ENCODE measurements at regions not wholly inside any gene's neighbourhood (a gene's known extent, or its start where the extent isn't known, plus 50 kb on each side); places are given as distances from the start of the nearest gene placed in this dataset.
"Not testable (repeated sequence)": the region's sequence is repeated elsewhere in the genome, so short reads cannot be mapped to it uniquely, and the experiment has no call there.

GRCh38 chr1:121075254-121075805, 108.8 kb downstream of the FAM72B start:
- H3K27me3 Mint-ChIP-seq (ENCODE audit: unreplicated experiment); DNase-seq; BruUV-seq (replicated peaks); H3K36me3 Mint-ChIP-seq (ENCODE audit: insufficient read depth, unreplicated experiment); CTCF ChIA-PET; H3K27ac Mint-ChIP-seq (ENCODE audit: unreplicated experiment); H3K4me1 Mint-ChIP-seq (ENCODE audit: low read depth, unreplicated experiment); intact Hi-C loops (cut with micrococcal nuclease; ENCODE audit: unreplicated experiment); H3K9me3 Mint-ChIP-seq (ENCODE audit: low read depth, unreplicated experiment); H3K4me3 Mint-ChIP-seq (ENCODE audit: low read depth, unreplicated experiment): not testable (repeated sequence)

GRCh38 chr1:121076674-121077073, 107.5 kb downstream of the FAM72B start:
- intact Hi-C loops (cut with micrococcal nuclease; ENCODE audit: unreplicated experiment); H3K27me3 Mint-ChIP-seq (ENCODE audit: unreplicated experiment); H3K27ac Mint-ChIP-seq (ENCODE audit: unreplicated experiment); BruUV-seq (replicated peaks); DNase-seq; H3K4me1 Mint-ChIP-seq (ENCODE audit: low read depth, unreplicated experiment); H3K36me3 Mint-ChIP-seq (ENCODE audit: insufficient read depth, unreplicated experiment); H3K9me3 Mint-ChIP-seq (ENCODE audit: low read depth, unreplicated experiment); H3K4me3 Mint-ChIP-seq (ENCODE audit: low read depth, unreplicated experiment); CTCF ChIA-PET: not testable (repeated sequence)

- DNase-seq; CTCF ChIA-PET; H3K27me3 Mint-ChIP-seq (ENCODE audit: unreplicated experiment); H3K36me3 Mint-ChIP-seq (ENCODE audit: insufficient read depth, unreplicated experiment); H3K27ac Mint-ChIP-seq (ENCODE audit: unreplicated experiment); H3K4me1 Mint-ChIP-seq (ENCODE audit: low read depth, unreplicated experiment); H3K4me3 Mint-ChIP-seq (ENCODE audit: low read depth, unreplicated experiment); intact Hi-C loops (cut with micrococcal nuclease; ENCODE audit: unreplicated experiment); BruUV-seq (replicated peaks); H3K9me3 Mint-ChIP-seq (ENCODE audit: low read depth, unreplicated experiment): not testable (repeated sequence)
Observed at GRCh38 chr1:121079655-121080054, 104.5 kb downstream of the FAM72B start.

- DNase-seq; H3K27ac Mint-ChIP-seq (ENCODE audit: unreplicated experiment); BruUV-seq (replicated peaks); CTCF ChIA-PET; H3K4me3 Mint-ChIP-seq (ENCODE audit: low read depth, unreplicated experiment); H3K36me3 Mint-ChIP-seq (ENCODE audit: insufficient read depth, unreplicated experiment); intact Hi-C loops (cut with micrococcal nuclease; ENCODE audit: unreplicated experiment); H3K27me3 Mint-ChIP-seq (ENCODE audit: unreplicated experiment); H3K9me3 Mint-ChIP-seq (ENCODE audit: low read depth, unreplicated experiment); H3K4me1 Mint-ChIP-seq (ENCODE audit: low read depth, unreplicated experiment): not testable (repeated sequence)
Observed at GRCh38 chr1:121080197-121080903, 103.8 kb downstream of the FAM72B start.

GRCh38 chr1:121080904-121081264, 103.3 kb downstream of the FAM72B start:
- BruUV-seq (replicated peaks); H3K27me3 Mint-ChIP-seq (ENCODE audit: unreplicated experiment); H3K4me3 Mint-ChIP-seq (ENCODE audit: low read depth, unreplicated experiment); CTCF ChIA-PET; DNase-seq; H3K4me1 Mint-ChIP-seq (ENCODE audit: low read depth, unreplicated experiment); intact Hi-C loops (cut with micrococcal nuclease; ENCODE audit: unreplicated experiment); H3K36me3 Mint-ChIP-seq (ENCODE audit: insufficient read depth, unreplicated experiment); H3K9me3 Mint-ChIP-seq (ENCODE audit: low read depth, unreplicated experiment); H3K27ac Mint-ChIP-seq (ENCODE audit: unreplicated experiment): not testable (repeated sequence)

- H3K36me3 Mint-ChIP-seq (ENCODE audit: insufficient read depth, unreplicated experiment); intact Hi-C loops (cut with micrococcal nuclease; ENCODE audit: unreplicated experiment); H3K9me3 Mint-ChIP-seq (ENCODE audit: low read depth, unreplicated experiment); H3K27me3 Mint-ChIP-seq (ENCODE audit: unreplicated experiment); BruUV-seq (replicated peaks); H3K4me3 Mint-ChIP-seq (ENCODE audit: low read depth, unreplicated experiment); DNase-seq; H3K4me1 Mint-ChIP-seq (ENCODE audit: low read depth, unreplicated experiment); H3K27ac Mint-ChIP-seq (ENCODE audit: unreplicated experiment); CTCF ChIA-PET: not testable (repeated sequence)
Observed at GRCh38 chr1:121081625-121082199, 102.4 kb downstream of the FAM72B start.

- CTCF ChIA-PET; H3K36me3 Mint-ChIP-seq (ENCODE audit: insufficient read depth, unreplicated experiment); intact Hi-C loops (cut with micrococcal nuclease; ENCODE audit: unreplicated experiment); H3K4me1 Mint-ChIP-seq (ENCODE audit: low read depth, unreplicated experiment); BruUV-seq (replicated peaks); H3K9me3 Mint-ChIP-seq (ENCODE audit: low read depth, unreplicated experiment); DNase-seq; H3K4me3 Mint-ChIP-seq (ENCODE audit: low read depth, unreplicated experiment); H3K27me3 Mint-ChIP-seq (ENCODE audit: unreplicated experiment); H3K27ac Mint-ChIP-seq (ENCODE audit: unreplicated experiment): not testable (repeated sequence)
Observed at GRCh38 chr1:121082995-121083394, 101.1 kb downstream of the FAM72B start.

- H3K27ac Mint-ChIP-seq (ENCODE audit: unreplicated experiment); CTCF ChIA-PET; H3K9me3 Mint-ChIP-seq (ENCODE audit: low read depth, unreplicated experiment); H3K4me1 Mint-ChIP-seq (ENCODE audit: low read depth, unreplicated experiment); H3K36me3 Mint-ChIP-seq (ENCODE audit: insufficient read depth, unreplicated experiment); DNase-seq; H3K4me3 Mint-ChIP-seq (ENCODE audit: low read depth, unreplicated experiment); BruUV-seq (replicated peaks); intact Hi-C loops (cut with micrococcal nuclease; ENCODE audit: unreplicated experiment); H3K27me3 Mint-ChIP-seq (ENCODE audit: unreplicated experiment): not testable (repeated sequence)
Observed at GRCh38 chr1:121086249-121086648, 97.9 kb downstream of the FAM72B start.

- BruUV-seq (replicated peaks); CTCF ChIA-PET; H3K27ac Mint-ChIP-seq (ENCODE audit: unreplicated experiment); H3K36me3 Mint-ChIP-seq (ENCODE audit: insufficient read depth, unreplicated experiment); intact Hi-C loops (cut with micrococcal nuclease; ENCODE audit: unreplicated experiment); DNase-seq; H3K4me1 Mint-ChIP-seq (ENCODE audit: low read depth, unreplicated experiment); H3K27me3 Mint-ChIP-seq (ENCODE audit: unreplicated experiment); H3K4me3 Mint-ChIP-seq (ENCODE audit: low read depth, unreplicated experiment); H3K9me3 Mint-ChIP-seq (ENCODE audit: low read depth, unreplicated experiment): not testable (repeated sequence)
Observed at GRCh38 chr1:121087221-121087620, 96.9 kb downstream of the FAM72B start.

- CTCF ChIA-PET; H3K36me3 Mint-ChIP-seq (ENCODE audit: insufficient read depth, unreplicated experiment); DNase-seq; H3K27ac Mint-ChIP-seq (ENCODE audit: unreplicated experiment); intact Hi-C loops (cut with micrococcal nuclease; ENCODE audit: unreplicated experiment); H3K4me3 Mint-ChIP-seq (ENCODE audit: low read depth, unreplicated experiment); H3K4me1 Mint-ChIP-seq (ENCODE audit: low read depth, unreplicated experiment); H3K27me3 Mint-ChIP-seq (ENCODE audit: unreplicated experiment); H3K9me3 Mint-ChIP-seq (ENCODE audit: low read depth, unreplicated experiment); BruUV-seq (replicated peaks): not testable (repeated sequence)
Observed at GRCh38 chr1:121088568-121088967, 95.6 kb downstream of the FAM72B start.

Data from Calu3 (cell line).